HG02981 (cell line): ENCODE measurements at regions not wholly inside any gene's neighbourhood (a gene's known extent, or its start where the extent isn't known, plus 50 kb on each side); places are given as distances from the start of the nearest gene placed in this dataset.

Experiments used
- ATAC-seq: cut with Tn5 transposase; IDR thresholded peaks from one replicate; pipeline ENCODE4 v1.9.1; 2021; ENCODE audit warnings: mild to moderate bottlenecking, moderate library complexity; ENCODE audit not compliant: unreplicated experiment

GRCh38 chr2:37588316-37588777, 83.1 kb downstream of the CDC42EP3 start:
- ATAC-seq, result no peak

- ATAC-seq, result no peak
These were observed 82.1 kb downstream of the CDC42EP3 start for GRCh38 chr2:37589298-37589697.

GRCh38 chr2:37590119-37590571, 81.3 kb downstream of the CDC42EP3 start:
- no peak for ATAC-seq
